DND-41 (cell line): ENCODE measurements at regions not wholly inside any gene's neighbourhood (a gene's known extent, or its start where the extent isn't known, plus 50 kb on each side); places are given as distances from the start of the nearest gene placed in this dataset.

Experiments
- CTCF ChIP-seq: IDR thresholded peaks from 2 replicates; pipeline ENCODE4 v1.5.1; 2012; ENCODE audit warnings: borderline replicate concordance, low read length, moderate library complexity, mild to moderate bottlenecking; ENCODE audit not compliant: poor library complexity, severe bottlenecking; ENCODE audit errors: extremely low read depth
- EZH2 ChIP-seq: IDR thresholded peaks from 3 replicates; pipeline ENCODE4 v1.6.1; 2012; ENCODE audit warnings: borderline replicate concordance, low read depth, mild to moderate bottlenecking, moderate library complexity, low read length, inconsistent platforms; ENCODE audit not compliant: severe bottlenecking

- TF ChIP-seq CTCF, result no peak
- TF ChIP-seq EZH2, result no peak
These were observed 717.9 kb upstream of the LUZP2 start for GRCh38 chr11:23778971-23779370.
